NCI-H146 (cell line): ENCODE measurements at regions not wholly inside any gene's neighbourhood (a gene's known extent, or its start where the extent isn't known, plus 50 kb on each side); places are given as distances from the start of the nearest gene placed in this dataset.
"Not testable (repeated sequence)": the region's sequence is repeated elsewhere in the genome, so short reads cannot be mapped to it uniquely, and the experiment has no call there.

ENCODE experiments used
- DNase-seq: peaks from one replicate; lab custom pipeline; 2025; lab: John Stamatoyannopoulos, UW

DNA sequence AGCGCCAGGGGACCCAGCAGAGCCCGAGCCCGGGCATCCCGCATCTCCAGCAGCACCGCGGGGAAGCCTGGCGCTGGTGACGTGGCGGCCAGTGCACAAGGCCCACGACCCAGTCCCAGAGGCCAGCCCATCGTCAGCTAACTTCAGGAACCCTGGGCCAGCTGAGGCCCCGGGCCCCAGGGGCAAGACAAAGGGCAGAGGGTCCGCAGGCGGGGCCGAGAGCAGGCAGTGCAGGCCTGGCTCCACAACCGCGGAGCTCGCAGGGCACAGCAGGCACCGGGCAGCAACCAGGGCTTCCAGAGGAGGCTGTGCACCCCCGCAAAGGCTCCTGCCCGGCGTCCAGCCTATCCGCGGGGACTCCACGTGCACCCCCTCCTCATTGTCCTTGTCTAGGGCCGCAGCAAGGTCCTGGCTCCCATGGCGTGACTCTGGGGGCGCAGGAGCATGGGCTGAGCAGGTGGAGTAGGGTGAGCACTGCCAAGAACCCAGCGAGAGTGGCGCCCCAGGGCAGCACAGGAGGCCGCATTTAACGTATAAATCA is 352.5 kb downstream of the KCNJ18 start:
- not testable (repeated sequence) for DNase-seq

DNA sequence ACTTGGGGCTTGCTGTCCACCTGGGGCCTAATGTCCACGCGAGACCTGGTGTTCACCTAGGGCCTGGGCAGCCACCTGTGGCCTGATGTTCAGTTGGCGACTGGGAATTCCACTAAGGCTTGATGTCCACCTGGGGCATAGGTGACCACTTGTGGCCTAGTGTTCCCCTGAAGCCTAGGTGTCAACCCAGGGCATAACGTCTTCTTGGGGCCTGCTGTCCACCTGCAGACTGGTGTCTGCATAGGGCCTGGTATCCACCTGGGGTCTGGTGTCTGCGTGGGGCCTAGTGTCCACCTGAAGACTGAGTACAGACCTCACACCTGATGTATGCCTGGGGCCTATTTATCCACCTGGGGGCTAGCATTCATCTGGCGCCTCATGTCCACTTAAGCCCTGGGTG is 355.2 kb downstream of the KCNJ18 start:
- not testable (repeated sequence) for DNase-seq

DNA sequence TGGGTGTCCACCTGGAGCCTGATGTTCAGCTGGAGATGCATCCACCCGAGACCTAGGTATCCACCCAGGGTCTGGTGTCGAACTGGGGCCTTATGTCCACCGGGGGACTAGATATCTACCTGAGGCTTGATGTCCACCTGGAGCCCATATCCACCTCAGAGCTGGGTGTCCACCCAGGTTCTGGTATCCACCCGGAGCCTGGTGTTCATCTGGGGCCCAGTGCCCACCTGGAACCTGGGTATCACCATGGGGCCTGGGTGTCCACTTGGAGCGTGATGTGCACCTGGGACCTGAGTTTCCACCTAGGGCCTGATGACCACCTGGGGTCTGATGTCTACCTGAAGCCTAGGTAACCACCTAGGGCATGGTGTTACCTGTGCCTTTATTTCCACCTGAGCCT is 355.9 kb downstream of the KCNJ18 start:
- not testable (repeated sequence) for DNase-seq

DNA sequence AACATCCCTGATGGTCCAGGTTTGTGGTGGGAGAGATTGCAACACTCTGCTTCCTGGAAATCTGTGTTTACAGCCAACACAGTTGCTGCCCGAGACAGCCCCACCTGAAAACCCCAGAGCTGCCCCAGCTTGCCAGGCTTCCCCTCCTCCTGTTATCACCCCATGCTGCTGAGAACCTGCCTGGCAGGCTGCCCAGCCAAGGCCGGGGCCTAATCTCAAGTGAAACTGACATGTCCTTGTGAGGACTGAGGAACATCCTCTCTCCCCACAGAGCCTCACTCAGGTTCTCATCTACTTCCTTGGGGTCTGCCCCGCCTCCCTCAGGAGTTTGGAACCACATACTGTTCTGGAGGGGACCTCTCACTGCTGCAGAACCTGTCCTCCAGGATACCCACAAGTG is 358.4 kb downstream of the KCNJ18 start:
- not testable (repeated sequence) for DNase-seq

DNA sequence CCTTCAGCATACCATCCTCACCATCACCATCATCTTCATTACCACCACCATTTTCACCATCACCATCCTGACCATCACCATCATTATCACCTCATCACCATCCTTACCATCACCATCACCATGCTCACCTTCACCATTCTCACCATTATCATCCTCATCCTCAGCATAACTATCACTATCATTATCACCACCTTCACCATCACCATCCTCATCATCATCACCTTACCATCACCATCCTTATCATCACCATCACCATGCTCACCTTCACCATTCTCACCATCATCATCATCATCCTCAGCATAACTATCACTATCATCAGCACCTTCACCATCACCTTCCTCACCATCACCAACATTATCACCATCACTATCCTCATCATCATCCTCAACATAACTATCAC is 360.4 kb downstream of the KCNJ18 start:
- not testable (repeated sequence) for DNase-seq

DNA sequence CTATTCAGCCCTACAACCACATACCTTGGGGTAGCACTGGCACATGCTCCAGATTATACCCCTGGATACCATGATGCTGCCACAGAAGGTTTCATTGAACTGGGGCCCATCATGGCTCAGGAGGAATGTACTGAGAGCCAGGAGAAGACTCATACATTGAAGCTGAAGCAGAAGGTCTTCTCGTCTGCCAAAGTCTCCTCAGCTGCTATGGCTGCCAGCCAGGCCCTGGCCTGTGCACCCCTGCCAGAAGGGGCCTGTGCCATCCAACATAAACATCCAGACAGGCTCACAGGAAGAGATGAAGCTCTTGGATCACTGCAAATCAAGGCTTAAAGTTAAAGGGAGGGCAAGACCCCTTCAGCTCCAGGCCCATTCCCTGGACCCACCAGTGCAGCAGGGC is 364.2 kb downstream of the KCNJ18 start:
- not testable (repeated sequence) for DNase-seq

DNA sequence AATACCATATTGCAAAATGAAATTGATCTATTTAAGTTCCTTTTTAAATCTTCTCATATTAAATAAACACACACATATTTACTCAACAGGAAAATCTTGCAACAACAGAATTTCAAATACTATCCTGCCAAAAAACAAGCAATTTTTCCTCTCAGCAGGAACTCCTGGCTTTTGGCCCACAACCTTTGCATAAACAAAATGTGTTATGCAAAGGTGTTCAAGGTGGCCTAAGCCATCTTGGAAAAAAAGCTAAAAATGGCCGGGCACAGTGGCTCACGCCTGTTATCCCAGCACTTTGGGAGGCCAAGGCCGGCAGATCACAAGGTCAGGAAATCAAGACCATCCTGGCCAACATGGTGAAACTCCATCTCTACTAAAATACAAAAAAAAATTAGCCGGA is 383.6 kb downstream of the KCNJ18 start:
- DNase-seq, result not testable (repeated sequence)

DNA sequence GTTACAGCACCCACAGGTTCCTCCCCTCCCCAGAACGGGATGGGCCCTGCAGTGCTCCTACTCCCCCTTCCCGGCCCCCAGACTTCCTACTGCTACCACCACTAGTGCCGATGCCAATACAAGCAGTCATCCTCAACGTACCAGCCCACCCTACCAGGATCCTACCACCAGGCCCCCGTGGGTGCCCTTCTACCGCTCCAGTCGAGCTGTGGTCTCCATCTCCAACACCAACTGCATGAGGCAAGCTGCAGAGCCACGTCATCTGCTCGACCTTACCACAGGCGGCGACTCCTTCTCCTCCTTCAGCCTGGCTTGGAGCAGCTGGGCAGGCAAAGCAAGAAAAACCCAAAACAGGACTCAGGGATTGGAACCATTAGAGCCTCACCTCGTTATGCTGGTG is 396.3 kb downstream of the KCNJ18 start:
- not testable (repeated sequence) for DNase-seq

DNA sequence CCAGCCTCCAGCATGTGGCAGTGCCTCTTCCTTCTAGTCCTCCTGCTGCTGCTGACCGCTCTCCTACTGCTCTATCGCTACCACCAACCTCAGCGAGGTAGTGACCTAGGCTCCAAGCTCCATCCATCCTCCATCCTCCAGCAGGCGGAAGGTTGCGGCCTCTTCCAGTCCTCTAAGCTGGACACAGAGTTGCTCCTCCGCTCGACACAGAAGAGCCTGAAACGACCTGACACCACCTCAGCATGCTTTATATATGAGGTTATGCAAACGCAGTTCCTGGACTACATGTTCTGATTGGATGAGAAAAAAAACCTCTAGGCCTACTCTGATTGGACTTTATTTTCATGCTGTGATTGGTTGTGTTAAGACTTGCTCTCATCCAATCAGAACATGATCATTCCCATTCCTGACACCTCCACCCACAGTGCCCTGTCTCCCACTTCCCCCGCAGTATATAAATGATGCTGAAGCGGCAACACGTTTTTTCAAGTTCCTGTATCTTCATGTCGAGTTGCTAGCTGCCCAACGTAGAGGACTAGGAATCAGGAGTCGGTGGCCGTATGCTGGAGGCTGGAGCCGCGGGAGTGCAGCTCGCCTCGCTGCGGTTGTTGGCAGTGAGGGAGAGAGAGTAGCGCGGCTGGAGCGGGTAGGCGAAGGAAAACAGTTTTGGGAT is 398.1 kb downstream of the KCNJ18 start:
- DNase-seq, result no peak

DNA sequence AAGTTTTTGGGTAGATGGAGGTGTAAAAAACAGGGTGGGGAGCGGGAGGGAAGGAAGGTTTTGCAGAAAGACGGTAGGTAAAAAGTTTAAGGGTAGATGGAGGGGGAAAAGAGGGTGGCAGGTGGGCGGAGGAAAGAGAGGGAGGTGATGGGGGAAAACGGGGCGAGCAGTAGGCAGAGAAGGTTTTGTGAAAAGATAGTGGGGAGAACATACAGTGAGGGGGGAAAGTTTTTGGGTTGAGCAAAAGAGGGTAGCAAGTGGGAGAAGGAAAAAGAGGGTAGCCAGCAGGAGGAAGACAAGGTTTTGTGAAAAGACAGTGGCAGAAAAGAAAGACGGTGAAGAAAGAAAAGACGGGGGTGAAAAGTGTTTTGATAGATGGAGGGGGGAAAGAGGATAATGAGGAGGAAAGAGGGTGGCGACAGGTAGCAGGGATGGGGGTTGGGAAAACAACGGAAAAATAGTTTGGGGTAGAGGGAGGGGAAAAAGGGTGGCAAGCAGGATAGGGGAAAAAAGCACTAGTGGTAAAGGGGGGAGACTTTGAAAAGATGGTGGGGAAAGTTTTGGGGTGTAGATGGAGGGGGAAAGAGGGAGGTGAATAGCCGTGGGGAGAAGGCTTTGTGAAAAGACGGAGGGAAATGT is 398.8 kb downstream of the KCNJ18 start:
- not testable (repeated sequence) for DNase-seq

DNA sequence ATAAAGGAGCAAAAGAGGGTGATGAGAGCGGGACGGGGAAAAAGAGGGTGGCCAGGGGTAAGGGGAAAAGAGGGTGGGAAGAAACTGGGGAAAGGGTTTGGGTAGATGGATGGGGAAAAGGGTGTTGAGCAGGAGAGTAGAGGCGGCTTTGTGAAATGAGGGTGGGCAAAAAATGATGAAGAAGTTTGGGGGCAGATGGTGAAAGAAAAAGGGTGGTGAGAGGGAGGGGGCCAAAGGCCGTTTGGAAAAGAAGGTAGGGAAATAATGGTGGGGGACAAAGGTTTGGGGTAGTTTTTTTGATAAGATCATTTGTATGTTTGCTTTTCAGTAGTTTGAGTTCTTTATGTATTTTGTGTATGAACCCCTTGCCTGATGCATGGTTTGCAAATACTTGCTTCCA is 399.5 kb downstream of the KCNJ18 start:
- DNase-seq, result not testable (repeated sequence)

DNA sequence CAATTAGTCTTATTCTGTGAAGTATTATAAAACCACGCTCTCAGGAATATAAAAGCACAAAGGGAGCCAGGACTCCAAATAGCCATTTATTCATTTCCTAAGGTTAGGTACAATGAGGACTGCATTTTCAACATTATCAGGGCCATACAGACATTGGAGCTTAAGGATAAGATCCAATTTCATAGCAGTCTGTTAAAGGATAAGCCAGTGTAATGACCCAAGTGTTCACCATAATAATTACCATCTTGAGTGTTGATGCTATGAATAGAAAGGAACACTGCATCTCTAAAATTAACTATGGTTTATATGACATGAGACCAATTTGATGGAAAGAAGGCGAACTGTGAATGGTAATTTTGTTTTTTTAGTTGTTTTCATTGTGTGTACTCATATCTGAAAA is 403.1 kb downstream of the KCNJ18 start:
- not testable (repeated sequence) for DNase-seq

DNA sequence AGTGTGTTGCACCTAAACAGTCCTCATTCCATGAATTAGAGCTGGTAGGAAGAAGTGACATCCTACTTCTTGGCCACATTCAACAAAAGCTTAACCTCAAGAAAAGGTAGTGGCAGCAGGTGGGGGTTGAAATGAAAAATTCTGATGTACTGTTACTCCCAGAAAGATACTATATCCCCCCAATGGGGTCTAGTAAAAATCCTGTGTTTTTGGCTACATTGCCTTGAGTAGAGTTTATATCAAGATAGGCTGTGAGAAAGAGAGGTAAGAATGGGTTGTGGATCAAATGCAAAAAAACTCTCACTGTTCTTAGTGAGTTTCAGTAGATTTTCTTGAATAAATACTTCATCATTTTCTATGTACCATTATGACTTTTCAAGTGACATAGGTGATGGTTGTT is 407.3 kb downstream of the KCNJ18 start:
- not testable (repeated sequence) for DNase-seq

DNA sequence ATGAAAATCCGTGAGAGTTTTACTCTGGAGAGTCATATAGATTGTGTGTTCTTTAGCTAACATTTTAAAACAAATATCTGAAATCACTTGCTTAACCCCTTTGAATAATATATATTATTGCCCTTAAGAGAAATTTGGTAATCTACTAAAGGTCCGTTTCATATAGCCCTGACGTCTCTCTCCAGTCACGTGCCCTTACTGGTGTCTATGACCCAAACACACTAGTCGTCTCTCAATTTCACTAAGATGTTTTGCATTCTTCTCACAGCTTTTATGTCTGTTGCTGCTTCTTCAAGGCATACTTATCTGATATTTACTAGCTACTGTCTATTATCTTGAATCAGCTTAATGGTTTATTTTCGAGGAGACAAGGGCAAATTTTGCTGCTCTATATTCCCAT is 409.9 kb downstream of the KCNJ18 start:
- no peak for DNase-seq

DNA sequence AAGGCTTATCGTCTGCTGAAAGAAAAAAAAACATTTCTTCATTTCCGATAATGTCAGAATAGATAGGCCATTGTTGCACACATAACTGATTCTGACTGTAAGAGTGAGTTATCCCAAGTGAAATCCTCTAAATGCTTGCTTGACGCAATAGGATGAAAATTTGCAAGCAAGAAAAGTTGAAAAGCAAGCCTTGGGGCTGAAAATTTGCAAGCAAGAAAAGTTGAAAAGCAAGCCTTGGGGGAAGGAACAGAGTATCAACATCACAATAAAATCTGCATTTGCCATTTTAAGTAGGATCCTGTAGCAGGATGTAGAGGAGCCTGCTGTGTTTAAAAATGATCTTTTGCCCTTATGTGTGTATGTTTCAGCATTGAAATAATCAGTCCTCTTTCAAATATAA is 424.4 kb downstream of the KCNJ18 start:
- not testable (repeated sequence) for DNase-seq

DNA sequence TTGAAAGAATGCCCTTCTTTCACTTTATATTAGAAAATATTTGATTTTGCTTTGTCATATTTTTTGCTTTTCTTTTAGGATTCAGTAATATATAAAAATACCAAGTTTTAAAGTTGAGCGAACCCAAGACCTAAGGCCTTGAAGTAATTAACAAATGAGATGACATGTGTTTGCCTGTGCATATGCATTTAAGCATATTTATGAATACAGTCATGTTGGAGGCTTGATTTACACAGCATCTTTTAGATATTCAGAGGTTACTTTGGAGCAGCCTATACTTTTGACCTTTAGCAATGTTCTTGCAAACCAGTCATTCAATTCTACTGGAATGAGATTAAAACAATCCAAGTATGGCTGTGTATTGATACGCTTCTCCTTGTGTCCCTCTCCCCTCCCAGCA is 425.1 kb downstream of the KCNJ18 start:
- not testable (repeated sequence) for DNase-seq

DNA sequence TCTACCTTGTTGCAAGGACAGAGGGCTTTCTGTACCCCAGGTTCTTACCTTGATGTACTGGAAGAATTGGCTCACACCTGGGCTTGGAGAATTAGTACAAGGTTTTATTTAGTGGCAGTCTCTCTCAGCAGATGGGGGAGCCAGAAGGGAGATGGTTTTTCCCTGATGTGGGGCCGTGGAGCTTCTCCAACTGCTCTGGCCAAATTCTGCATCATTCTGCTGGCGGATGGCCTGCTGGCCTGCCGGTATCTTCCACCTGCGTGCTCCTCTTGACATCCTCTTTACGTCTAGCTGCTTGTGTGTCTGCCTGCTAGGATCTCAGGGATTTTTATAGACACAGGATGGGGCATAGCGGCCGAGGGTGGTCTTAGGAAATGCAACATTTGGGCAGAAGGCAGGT is 426.7 kb downstream of the KCNJ18 start:
- not testable (repeated sequence) for DNase-seq

DNA sequence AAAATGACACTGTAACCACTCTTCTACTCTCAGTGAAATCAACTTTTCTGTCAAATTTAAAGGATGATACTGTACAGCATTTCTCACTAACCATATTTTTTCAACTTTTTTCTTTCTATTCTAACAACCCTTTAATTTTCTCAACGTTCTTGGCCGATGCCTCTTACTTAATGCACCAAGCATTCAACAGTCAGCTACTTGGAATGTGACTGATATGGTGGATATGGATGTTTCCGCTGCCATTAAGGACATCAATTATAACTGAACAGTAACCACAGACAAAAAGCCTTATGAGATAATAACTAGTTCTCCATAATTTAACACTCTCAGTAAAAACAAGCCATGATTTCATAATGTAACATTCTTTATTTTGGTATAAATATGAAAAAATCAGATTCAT is 427.4 kb downstream of the KCNJ18 start:
- DNase-seq, result not testable (repeated sequence)

DNA sequence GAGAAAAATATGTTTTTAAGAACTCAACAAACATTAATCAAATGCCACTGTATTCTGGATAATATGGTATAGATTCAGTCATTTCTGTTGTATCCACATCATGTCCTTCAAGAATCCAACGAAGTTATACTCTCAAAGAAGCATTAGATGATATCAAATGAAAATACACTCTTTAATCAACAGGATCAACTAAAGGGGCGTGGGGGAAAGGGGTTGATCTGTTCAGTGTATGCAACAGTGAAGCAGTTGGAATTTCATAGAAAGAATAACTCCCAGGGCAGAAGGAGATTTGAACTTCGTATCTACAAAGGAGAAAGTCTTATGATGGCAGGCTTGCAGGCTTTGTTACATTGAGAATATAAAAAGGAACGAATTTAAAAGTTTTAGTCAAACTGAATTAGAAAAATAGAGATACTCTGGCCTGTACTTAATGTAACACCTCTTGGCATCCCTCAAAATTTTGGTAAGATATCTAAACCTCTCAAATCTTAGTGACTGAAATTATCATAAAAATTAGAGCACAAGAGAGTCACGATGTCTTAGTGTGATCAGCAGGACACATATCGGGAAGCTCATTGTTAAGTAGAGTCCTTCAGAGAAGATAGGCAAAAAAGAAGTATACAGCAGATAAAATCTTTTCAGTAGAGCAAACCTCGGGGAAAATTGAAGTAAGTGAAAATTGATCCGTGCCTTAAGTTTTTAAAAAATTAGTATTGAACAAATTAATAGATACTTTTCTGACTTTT is 431.4 kb downstream of the KCNJ18 start:
- no peak for DNase-seq

DNA sequence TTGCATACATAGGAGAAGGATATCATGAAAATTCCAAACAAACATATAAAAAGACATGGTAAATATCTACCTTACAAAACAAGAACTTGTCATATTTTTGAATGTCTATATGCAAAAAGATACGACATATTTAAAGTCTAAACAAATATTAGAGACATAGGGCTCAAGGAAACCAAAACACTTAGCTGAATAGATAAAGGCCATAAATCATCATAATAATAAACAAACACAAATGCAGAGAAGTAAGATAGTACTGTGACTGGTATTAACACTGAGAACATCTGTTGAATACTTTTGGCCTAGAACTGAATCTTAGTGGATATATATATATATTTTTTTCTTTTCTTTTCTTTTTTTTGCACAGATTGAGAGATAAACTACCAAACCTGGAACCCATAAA is 435.8 kb downstream of the KCNJ18 start:
- no peak for DNase-seq

DNA sequence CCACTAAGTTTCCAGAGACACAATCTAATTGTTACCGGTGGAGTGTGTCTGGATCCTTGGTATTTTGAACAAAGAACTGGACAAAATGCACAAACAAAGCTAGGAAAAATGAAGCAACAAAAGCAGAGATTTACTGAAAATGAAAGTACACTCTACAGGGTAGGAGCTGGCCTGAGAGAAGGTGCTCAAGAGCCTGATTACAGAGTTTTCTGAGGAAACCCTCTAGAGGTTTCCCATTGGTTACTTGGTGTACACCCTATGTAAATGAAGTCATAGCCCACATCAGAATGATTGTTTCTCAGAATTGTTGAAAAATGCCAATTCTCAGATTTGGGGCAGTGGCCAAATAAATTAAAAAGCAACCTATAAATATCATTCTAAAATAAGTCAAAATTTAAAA is 436.4 kb downstream of the KCNJ18 start:
- DNase-seq, result no peak

DNA sequence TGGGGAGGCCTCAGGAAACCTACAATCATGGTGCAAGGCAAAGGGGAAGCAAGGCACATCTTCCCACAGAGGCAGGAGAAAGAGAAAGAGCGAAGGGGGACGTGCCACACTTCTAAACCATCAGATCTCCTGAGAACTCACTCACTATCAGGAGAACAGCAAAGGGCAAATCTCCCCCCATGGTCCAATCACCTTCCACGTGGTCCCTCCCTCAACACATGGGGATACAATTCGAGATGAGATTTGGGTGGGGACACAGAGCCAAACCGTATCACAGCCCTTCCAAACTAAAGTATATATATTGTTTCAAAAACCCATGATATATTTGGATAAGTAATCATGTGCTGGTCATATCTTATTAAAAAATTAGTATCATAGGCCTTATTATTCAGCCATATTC is 437.6 kb downstream of the KCNJ18 start:
- DNase-seq, result not testable (repeated sequence)

DNA sequence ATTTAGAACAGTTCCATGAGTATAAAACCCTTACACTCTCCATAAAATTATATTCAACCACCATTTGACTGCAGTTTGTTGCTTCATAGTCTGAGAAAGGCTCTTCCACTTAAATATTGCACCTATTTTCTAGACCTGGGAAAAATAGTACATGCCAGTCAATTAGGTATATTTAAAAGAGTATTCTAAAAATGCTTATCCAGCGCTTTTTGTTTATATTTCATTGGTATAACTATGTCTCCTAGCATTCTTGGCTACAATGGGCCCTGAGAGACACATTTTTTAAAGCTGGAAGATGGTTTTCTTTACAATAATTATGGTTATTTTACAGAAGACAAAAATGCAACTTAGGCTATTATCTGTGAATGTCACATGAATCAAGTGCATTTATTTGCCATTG is 439.4 kb downstream of the KCNJ18 start:
- no peak for DNase-seq
